A673 (cell line): ENCODE measurements at regions not wholly inside any gene's neighbourhood (a gene's known extent, or its start where the extent isn't known, plus 50 kb on each side); places are given as distances from the start of the nearest gene placed in this dataset.

Experiments
- BruUV-seq: library from RNA; stranded (reverse); fragments of 400-500 nt; replicated peaks from 2 replicates; lab custom pipeline; 2021; lab: Mats Ljungman, UMichigan
- CTCF ChIA-PET: fragments of 300-600 bp; sonication (Branson Sonifier 250); formaldehyde crosslinking; loops from one replicate; lab custom pipeline; 2022; ENCODE audit warnings: antibody characterized with exemption; lab: Charles Lee
- POLR2A ChIA-PET: fragments of 300-600 bp; sonication (Branson Sonifier 250); formaldehyde crosslinking; loops from one replicate; lab custom pipeline; 2022; ENCODE audit warnings: antibody characterized with exemption; ENCODE audit not compliant: low non-redundant PET; lab: Charles Lee
- DNase-seq: peaks from one replicate; pipeline ENCODE4 v3.0.0-alpha.2; 2015; ENCODE audit warnings: low spot score
- H3K27ac ChIP-seq: fragments of 200-600 bp; sonication (generic); 2 replicates; pipeline ENCODE4 v1.5.1; 2016; ENCODE audit warnings: mixed run types, low read depth, mild to moderate bottlenecking, mixed read lengths, antibody characterized with exemption, low read length; ENCODE audit not compliant: poor library complexity, severe bottlenecking
- H3K27me3 ChIP-seq: fragments of 200-600 bp; sonication (generic); replicated peaks from 2 replicates; pipeline ENCODE4 v1.6.1; 2017; ENCODE audit warnings: mixed run types, low read depth, mild to moderate bottlenecking, mixed read lengths, antibody characterized with exemption, low read length; ENCODE audit not compliant: insufficient read depth, poor library complexity
- H3K36me3 ChIP-seq: fragments of 200-600 bp; sonication (generic); 2 replicates; pipeline ENCODE4 v1.6.1; 2016; ENCODE audit warnings: mixed run types, mild to moderate bottlenecking, mixed read lengths, antibody characterized with exemption, low read length; ENCODE audit not compliant: insufficient read depth, poor library complexity, severe bottlenecking
- H3K4me1 ChIP-seq: fragments of 200-600 bp; sonication (generic); 2 replicates; pipeline ENCODE4 v1.6.1; 2017; ENCODE audit warnings: mixed run types, mild to moderate bottlenecking, mixed read lengths, antibody characterized with exemption, low read length; ENCODE audit not compliant: insufficient read depth, poor library complexity, severe bottlenecking
- H3K4me3 ChIP-seq: fragments of 200-600 bp; sonication (generic); 2 replicates; pipeline ENCODE4 v1.5.1; 2016; ENCODE audit warnings: low read depth, mixed run types, mild to moderate bottlenecking, mixed read lengths, low read length; ENCODE audit not compliant: poor library complexity, severe bottlenecking
- H3K9me3 ChIP-seq: fragments of 200-600 bp; sonication (generic); 2 replicates; pipeline ENCODE4 v1.6.1; 2016; ENCODE audit warnings: mixed run types, low read depth, mild to moderate bottlenecking, mixed read lengths, antibody characterized with exemption, low read length; ENCODE audit not compliant: poor library complexity, severe bottlenecking
- CTCF ChIP-seq: fragments of 300-800, 200-600 bp; sonication (generic); conservative IDR thresholded peaks from 2 replicates; pipeline ENCODE4 v1.5.1; 2017; ENCODE audit warnings: low read depth, mild to moderate bottlenecking, antibody characterized with exemption, low read length, moderate library complexity, mixed read lengths
- EZH2 ChIP-seq: fragments of 200-600 bp; sonication (generic); IDR thresholded peaks from 2 replicates; pipeline ENCODE4 v1.6.1; 2017; ENCODE audit warnings: borderline replicate concordance, low read depth, mild to moderate bottlenecking, mixed read lengths, antibody characterized with exemption, low read length; ENCODE audit not compliant: poor library complexity, severe bottlenecking
- intact Hi-C: fragments of 100-400 bp; cut with micrococcal nuclease; formaldehyde crosslinking; loops from one replicate; pipeline ENCODE4 v1.10.0; 2022; ENCODE audit not compliant: unreplicated experiment

- ChIA-PET CTCF (no interaction called here), POLR2A (no interaction called here)
- Histone ChIP-seq H3K4me1 (no peaks in the 10 kb centered on the region), H3K9me3 (no peaks in the 10 kb centered on the region), H3K36me3 (no peaks in the 10 kb centered on the region), H3K27me3 (no peaks in the 10 kb centered on the region), H3K27ac (no peak overlapping the region), H3K4me3 (no peak overlapping the region)
- BruUV-seq: no TSS peak
- DNase-seq: no peak
- TF ChIP-seq EZH2: no peak
- no peak for TF ChIP-seq CTCF
- intact Hi-C loops: no loop called here
Measured at GRCh38 chr10:124221356-124222317, 128.2 kb upstream of the CHST15 start.

GRCh38 chr10:124220971-124221355 lies 127.6 kb upstream of the CHST15 start:
- Histone ChIP-seq H3K27me3 (no peaks in the 10 kb centered on the region), H3K36me3 (no peaks in the 10 kb centered on the region), H3K4me3 (no peak overlapping the region), H3K4me1 (no peaks in the 10 kb centered on the region), H3K27ac (no peak overlapping the region), H3K9me3 (no peaks in the 10 kb centered on the region)
- ChIA-PET CTCF (no interaction called here), POLR2A (no interaction called here)
- intact Hi-C loops: no loop called here
- TF ChIP-seq EZH2 (no peak), CTCF (no peak)
- BruUV-seq: no TSS peak
- no peak for DNase-seq

- DNase-seq: no peak
- Histone ChIP-seq H3K4me1 (no peaks in the 10 kb centered on the region), H3K36me3 (no peaks in the 10 kb centered on the region), H3K9me3 (no peaks in the 10 kb centered on the region), H3K4me3 (no peak overlapping the region), H3K27me3 (no peaks in the 10 kb centered on the region), H3K27ac (no peak overlapping the region)
- POLR2A ChIA-PET: no interaction called here
- BruUV-seq: no TSS peak
- CTCF ChIA-PET: no interaction called here
- intact Hi-C loops: no loop called here
- TF ChIP-seq EZH2 (no peak), CTCF (no peak)
Measured at GRCh38 chr10:124220547-124220946, 127.1 kb upstream of the CHST15 start.
